ENCODE measurements at regions not wholly inside any gene's neighbourhood (a gene's known extent, or its start where the extent isn't known, plus 50 kb on each side); places are given as distances from the start of the nearest gene placed in this dataset.

GRCh38 chr7:84847038-84847437 lies 339.8 kb downstream of the SEMA3D start:
- H3K9me3 ChIP-seq = no peaks in the 10 kb centered on the region
- CTCF ChIA-PET = no interaction called here
- 78% methylated on average over 1 of the region's 1 CpG for WGBS (ENCODE audit: low lambda C conversion rate)
- no peaks in the 10 kb centered on the region for H3K4me1 ChIP-seq (ENCODE audit: control insufficient read depth in 1 of 2, insufficient read depth in 2 of 2, low read depth in 1 of 2, low read length in 1 of 2)
- TF ChIP-seq POLR2AphosphoS5 (IDR thresholded peaks at IDR 0.05; ENCODE audit: low read depth, low read length) = no peak
- TF ChIP-seq JUND (IDR thresholded peaks at IDR 0.05) = no peak
- TF ChIP-seq TEAD4 (IDR thresholded peaks at IDR 0.05; ENCODE audit: borderline replicate concordance, insufficient read depth) = no peak
- no peak for TF ChIP-seq MAX (IDR thresholded peaks at IDR 0.05; ENCODE audit: low read depth)
- no peak for TF ChIP-seq GATA2 (CRISPR knock-in tag; IDR thresholded peaks at IDR 0.05)
- no peak for TF ChIP-seq CHD2 (IDR thresholded peaks at IDR 0.05; ENCODE audit: low read length, partially characterized antibody)
- TF ChIP-seq FOSL2 (IDR thresholded peaks at IDR 0.05; ENCODE audit: borderline replicate concordance, low read depth) = no peak
- H3K79me2 ChIP-seq (ENCODE audit: insufficient read depth) = no peaks in the 10 kb centered on the region
- no peaks in the 10 kb centered on the region for H3K27me3 ChIP-seq (ENCODE audit: insufficient read depth)
- no peaks in the 10 kb centered on the region for H3F3A ChIP-seq (replicated peaks; ENCODE audit: insufficient read depth)
- H3K4me3 ChIP-seq (ENCODE audit: low read depth in 2 of 2, low read length in 1 of 2) = no peak overlapping the region
- POLR2A ChIA-PET = no interaction called here
- no peaks in the 10 kb centered on the region; the same call in 1 of the 2 replicates for H3K9me2 ChIP-seq
- no peak overlapping the region for H3K4me2 ChIP-seq
- no peak overlapping the region for H2AFZ ChIP-seq (ENCODE audit: low read depth)
- no peak for DNase-seq
- H3K27ac ChIP-seq (ENCODE audit: low read depth in 2 of 2, low read length in 1 of 2) = no peak overlapping the region
- H3K9ac ChIP-seq = no peak overlapping the region
- H4K20me1 ChIP-seq (ENCODE audit: insufficient read depth) = no peaks in the 10 kb centered on the region
- H3K36me3 ChIP-seq (replicated peaks in 1 of 2; ENCODE audit: control insufficient read depth in 1 of 2, insufficient read depth in 2 of 2, low read length in 1 of 2) = no peaks in the 10 kb centered on the region

DNA sequence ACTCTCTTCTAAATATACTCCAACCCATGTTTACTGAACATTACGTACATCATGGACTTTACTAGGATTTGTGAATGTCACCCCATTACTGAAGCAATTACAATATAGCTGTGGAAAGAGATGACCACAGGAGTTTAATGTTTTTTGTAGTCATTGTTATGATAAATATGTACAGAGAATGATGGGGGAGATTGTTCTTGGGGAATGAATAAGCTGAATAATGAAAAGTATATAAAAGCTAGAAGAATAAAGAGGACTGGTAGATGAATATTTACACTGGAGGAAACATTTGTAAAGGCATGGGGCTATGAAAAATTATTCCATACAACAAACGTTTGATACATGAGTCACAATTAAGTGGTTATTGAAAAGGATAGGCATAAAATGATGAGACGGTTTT lies 340.9 kb downstream of the SEMA3D start:
- Histone ChIP-seq H3K9me2 (no peaks in the 10 kb centered on the region; the same call in 1 of the 2 replicates), H2AFZ (ENCODE audit: low read depth) (no peak overlapping the region), H3K4me3 (ENCODE audit: low read depth in 2 of 2, low read length in 1 of 2) (no peak overlapping the region), H3K9ac (no peak overlapping the region), H3F3A (replicated peaks; ENCODE audit: insufficient read depth) (no peaks in the 10 kb centered on the region), H3K9me3 (no peaks in the 10 kb centered on the region), H3K4me1 (ENCODE audit: control insufficient read depth in 1 of 2, insufficient read depth in 2 of 2, low read depth in 1 of 2, low read length in 1 of 2) (no peaks in the 10 kb centered on the region), H3K79me2 (ENCODE audit: insufficient read depth) (no peaks in the 10 kb centered on the region), H3K36me3 (replicated peaks in 1 of 2; ENCODE audit: control insufficient read depth in 1 of 2, insufficient read depth in 2 of 2, low read length in 1 of 2) (no peaks in the 10 kb centered on the region), H4K20me1 (ENCODE audit: insufficient read depth) (no peaks in the 10 kb centered on the region), H3K27ac (ENCODE audit: low read depth in 2 of 2, low read length in 1 of 2) (no peak overlapping the region), H3K4me2 (no peak overlapping the region), H3K27me3 (ENCODE audit: insufficient read depth) (no peaks in the 10 kb centered on the region)
- no peak for DNase-seq
- CTCF ChIA-PET = no interaction called here
- 81% methylated on average over 3 of the region's 3 CpGs for whole genome bisulfite sequencing (ENCODE audit: low lambda C conversion rate)
- POLR2A ChIA-PET = no interaction called here
- no peak for TF ChIP-seq NFIC (IDR thresholded peaks at IDR 0.05; ENCODE audit: borderline replicate concordance)
- TF ChIP-seq, protein P1, sequence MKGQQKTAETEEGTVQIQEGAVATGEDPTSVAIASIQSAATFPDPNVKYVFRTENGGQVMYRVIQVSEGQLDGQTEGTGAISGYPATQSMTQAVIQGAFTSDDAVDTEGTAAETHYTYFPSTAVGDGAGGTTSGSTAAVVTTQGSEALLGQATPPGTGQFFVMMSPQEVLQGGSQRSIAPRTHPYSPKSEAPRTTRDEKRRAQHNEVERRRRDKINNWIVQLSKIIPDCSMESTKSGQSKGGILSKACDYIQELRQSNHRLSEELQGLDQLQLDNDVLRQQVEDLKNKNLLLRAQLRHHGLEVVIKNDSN (IDR thresholded peaks at IDR 0.05; ENCODE audit: borderline replicate concordance, low read depth) = no peak
- TF ChIP-seq GABPA (IDR thresholded peaks at IDR 0.05; ENCODE audit: low read depth) = no peak
- no peak for TF ChIP-seq JUND (IDR thresholded peaks at IDR 0.05)
- TF ChIP-seq TAF1 (IDR thresholded peaks at IDR 0.05; ENCODE audit: borderline replicate concordance, low read depth, low read length) = no peak
- TF ChIP-seq, protein P2, sequence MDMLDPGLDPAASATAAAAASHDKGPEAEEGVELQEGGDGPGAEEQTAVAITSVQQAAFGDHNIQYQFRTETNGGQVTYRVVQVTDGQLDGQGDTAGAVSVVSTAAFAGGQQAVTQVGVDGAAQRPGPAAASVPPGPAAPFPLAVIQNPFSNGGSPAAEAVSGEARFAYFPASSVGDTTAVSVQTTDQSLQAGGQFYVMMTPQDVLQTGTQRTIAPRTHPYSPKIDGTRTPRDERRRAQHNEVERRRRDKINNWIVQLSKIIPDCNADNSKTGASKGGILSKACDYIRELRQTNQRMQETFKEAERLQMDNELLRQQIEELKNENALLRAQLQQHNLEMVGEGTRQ (IDR thresholded peaks at IDR 0.05; ENCODE audit: borderline replicate concordance, low read depth, low read length) = no peak
- TF ChIP-seq, protein P3, sequence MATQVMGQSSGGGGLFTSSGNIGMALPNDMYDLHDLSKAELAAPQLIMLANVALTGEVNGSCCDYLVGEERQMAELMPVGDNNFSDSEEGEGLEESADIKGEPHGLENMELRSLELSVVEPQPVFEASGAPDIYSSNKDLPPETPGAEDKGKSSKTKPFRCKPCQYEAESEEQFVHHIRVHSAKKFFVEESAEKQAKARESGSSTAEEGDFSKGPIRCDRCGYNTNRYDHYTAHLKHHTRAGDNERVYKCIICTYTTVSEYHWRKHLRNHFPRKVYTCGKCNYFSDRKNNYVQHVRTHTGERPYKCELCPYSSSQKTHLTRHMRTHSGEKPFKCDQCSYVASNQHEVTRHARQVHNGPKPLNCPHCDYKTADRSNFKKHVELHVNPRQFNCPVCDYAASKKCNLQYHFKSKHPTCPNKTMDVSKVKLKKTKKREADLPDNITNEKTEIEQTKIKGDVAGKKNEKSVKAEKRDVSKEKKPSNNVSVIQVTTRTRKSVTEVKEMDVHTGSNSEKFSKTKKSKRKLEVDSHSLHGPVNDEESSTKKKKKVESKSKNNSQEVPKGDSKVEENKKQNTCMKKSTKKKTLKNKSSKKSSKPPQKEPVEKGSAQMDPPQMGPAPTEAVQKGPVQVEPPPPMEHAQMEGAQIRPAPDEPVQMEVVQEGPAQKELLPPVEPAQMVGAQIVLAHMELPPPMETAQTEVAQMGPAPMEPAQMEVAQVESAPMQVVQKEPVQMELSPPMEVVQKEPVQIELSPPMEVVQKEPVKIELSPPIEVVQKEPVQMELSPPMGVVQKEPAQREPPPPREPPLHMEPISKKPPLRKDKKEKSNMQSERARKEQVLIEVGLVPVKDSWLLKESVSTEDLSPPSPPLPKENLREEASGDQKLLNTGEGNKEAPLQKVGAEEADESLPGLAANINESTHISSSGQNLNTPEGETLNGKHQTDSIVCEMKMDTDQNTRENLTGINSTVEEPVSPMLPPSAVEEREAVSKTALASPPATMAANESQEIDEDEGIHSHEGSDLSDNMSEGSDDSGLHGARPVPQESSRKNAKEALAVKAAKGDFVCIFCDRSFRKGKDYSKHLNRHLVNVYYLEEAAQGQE (IDR thresholded peaks at IDR 0.05; ENCODE audit: low read depth, low read length) = no peak
- no peak for TF ChIP-seq NRF1 (IDR thresholded peaks at IDR 0.05; ENCODE audit: low read depth, low read length)
- TF ChIP-seq EP300 (IDR thresholded peaks at IDR 0.05; ENCODE audit: borderline replicate concordance in 1 of 2, low read depth in 1 of 2, low read length in 1 of 2) = no peak
- no peak for TF ChIP-seq RCOR1 (IDR thresholded peaks at IDR 0.05; ENCODE audit: low read length)
- no peak for TF ChIP-seq POLR2AphosphoS5 (IDR thresholded peaks at IDR 0.05; ENCODE audit: low read depth, low read length)
- TF ChIP-seq SMC3 (IDR thresholded peaks at IDR 0.05; ENCODE audit: low read depth, low read length) = no peak
- no peak for TF ChIP-seq TCF12 (IDR thresholded peaks at IDR 0.05)
- no peak for TF ChIP-seq GATA2 (CRISPR knock-in tag; IDR thresholded peaks at IDR 0.05)
- no peak for TF ChIP-seq ELF1 (IDR thresholded peaks at IDR 0.05)
- no peak for TF ChIP-seq FOSL2 (IDR thresholded peaks at IDR 0.05; ENCODE audit: borderline replicate concordance, low read depth)
- no peak for TF ChIP-seq CTCF (IDR thresholded peaks at IDR 0.05)
